ENCODE measurements at regions not wholly inside any gene's neighbourhood (a gene's known extent, or its start where the extent isn't known, plus 50 kb on each side); places are given as distances from the start of the nearest gene placed in this dataset.

GRCh38 chr11:81717695-81718094 is 1016.0 kb downstream of the FAM181B start:
- TF ChIP-seq CTCF (conservative IDR thresholded peaks at IDR 0.05; ENCODE audit: low read depth, low read length): no peak
- TF ChIP-seq USF2 (IDR thresholded peaks at IDR 0.05; ENCODE audit: low read depth, low read length): no peak
- TF ChIP-seq MAFK (IDR thresholded peaks at IDR 0.05; ENCODE audit: low read depth, low read length): no peak
- no peak for TF ChIP-seq POLR2A (IDR thresholded peaks at IDR 0.05; ENCODE audit: low read depth, low read length)
- TF ChIP-seq CEBPB (IDR thresholded peaks at IDR 0.05; ENCODE audit: low read depth, low read length): no peak
- no peak for TF ChIP-seq ELK1 (IDR thresholded peaks at IDR 0.05; ENCODE audit: borderline replicate concordance, low read depth, low read length)
- TF ChIP-seq SMC3 (IDR thresholded peaks at IDR 0.05; ENCODE audit: low read depth, low read length): no peak
- no peak for TF ChIP-seq FOS (IDR thresholded peaks at IDR 0.05; ENCODE audit: low read depth, low read length)
- TF ChIP-seq MXI1 (IDR thresholded peaks at IDR 0.05; ENCODE audit: borderline replicate concordance, low read depth, low read length): no peak
- TF ChIP-seq RFX5 (IDR thresholded peaks at IDR 0.05; ENCODE audit: low read depth, low read length): no peak
- TF ChIP-seq RCOR1 (IDR thresholded peaks at IDR 0.05; ENCODE audit: insufficient replicate concordance, low read length): no peak
- no peak for TF ChIP-seq RAD21 (IDR thresholded peaks at IDR 0.05; ENCODE audit: low read length)
